Mesothelial cell of epicardium (in vitro differentiated cells): ENCODE measurements at regions not wholly inside any gene's neighbourhood (a gene's known extent, or its start where the extent isn't known, plus 50 kb on each side); places are given as distances from the start of the nearest gene placed in this dataset.
A peak's percentile ranks its signal among the peaks of the same experiment; 100 is the strongest.

ENCODE experiments used
- DNase-seq, 2 experiments: peaks; one replicate each; pipeline ENCODE4 v3.0.0; 2021; ENCODE audit warnings: low spot score in 2 of 2; ENCODE audit not compliant: unreplicated experiment in 2 of 2
- H3K27ac Mint-ChIP-seq: 2 replicates; pipeline ENCODE4 v1.8.0; 2021; ENCODE audit warnings: mixed read lengths
- H3K27me3 Mint-ChIP-seq: 2 replicates; pipeline ENCODE4 v1.8.0; 2021; ENCODE audit warnings: low read depth, mixed read lengths
- H3K36me3 Mint-ChIP-seq: 2 replicates; pipeline ENCODE4 v1.8.0; 2021; ENCODE audit warnings: mixed read lengths
- H3K4me1 Mint-ChIP-seq: 2 replicates; pipeline ENCODE4 v1.8.0; 2021; ENCODE audit warnings: mixed read lengths
- H3K4me3 Mint-ChIP-seq: 2 replicates; pipeline ENCODE4 v1.8.0; 2021; ENCODE audit warnings: mild to moderate bottlenecking, moderate library complexity, mixed read lengths
- H3K9me3 Mint-ChIP-seq: 2 replicates; pipeline ENCODE4 v1.8.0; 2021; ENCODE audit warnings: mixed read lengths
- TF ChIP-seq, protein P1 (sequence below): fragments of 200-600 bp; sonication (generic); IDR thresholded peaks from one replicate; pipeline ENCODE4 v1.5.0; 2021; ENCODE audit warnings: antibody characterized with exemption; ENCODE audit not compliant: unreplicated experiment

DNA sequence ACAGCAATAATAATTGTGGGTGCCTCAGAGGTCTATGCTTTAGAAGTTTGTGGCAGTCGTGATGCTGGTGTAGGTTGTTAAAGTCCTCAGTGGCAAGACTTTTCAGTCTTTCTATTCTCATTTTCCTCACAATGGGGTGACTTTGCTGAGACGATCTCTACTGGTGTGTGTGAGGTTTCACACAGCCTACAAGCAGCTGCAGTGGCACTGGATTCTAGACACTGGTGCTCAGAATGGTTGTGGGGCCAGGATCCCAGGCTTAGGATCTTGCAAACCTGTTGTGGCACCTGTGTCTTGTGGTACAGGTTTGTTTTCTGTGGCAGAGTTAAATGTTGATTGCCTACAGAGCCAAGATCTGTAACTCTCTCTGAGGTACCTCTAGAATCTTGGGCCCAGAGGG, 581.2 kb downstream of the PTPRC start:
- TF ChIP-seq, protein P1, sequence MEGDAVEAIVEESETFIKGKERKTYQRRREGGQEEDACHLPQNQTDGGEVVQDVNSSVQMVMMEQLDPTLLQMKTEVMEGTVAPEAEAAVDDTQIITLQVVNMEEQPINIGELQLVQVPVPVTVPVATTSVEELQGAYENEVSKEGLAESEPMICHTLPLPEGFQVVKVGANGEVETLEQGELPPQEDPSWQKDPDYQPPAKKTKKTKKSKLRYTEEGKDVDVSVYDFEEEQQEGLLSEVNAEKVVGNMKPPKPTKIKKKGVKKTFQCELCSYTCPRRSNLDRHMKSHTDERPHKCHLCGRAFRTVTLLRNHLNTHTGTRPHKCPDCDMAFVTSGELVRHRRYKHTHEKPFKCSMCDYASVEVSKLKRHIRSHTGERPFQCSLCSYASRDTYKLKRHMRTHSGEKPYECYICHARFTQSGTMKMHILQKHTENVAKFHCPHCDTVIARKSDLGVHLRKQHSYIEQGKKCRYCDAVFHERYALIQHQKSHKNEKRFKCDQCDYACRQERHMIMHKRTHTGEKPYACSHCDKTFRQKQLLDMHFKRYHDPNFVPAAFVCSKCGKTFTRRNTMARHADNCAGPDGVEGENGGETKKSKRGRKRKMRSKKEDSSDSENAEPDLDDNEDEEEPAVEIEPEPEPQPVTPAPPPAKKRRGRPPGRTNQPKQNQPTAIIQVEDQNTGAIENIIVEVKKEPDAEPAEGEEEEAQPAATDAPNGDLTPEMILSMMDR: no peak
- Mint-ChIP-seq H3K27ac (no peak overlapping the region), H3K4me3 (no peak overlapping the region), H3K27me3 (peaks cover 2% of the 10 kb centered on the region), H3K9me3 (peaks cover 22% of the 10 kb centered on the region), H3K36me3 (no peaks in the 10 kb centered on the region), H3K4me1 (no peaks in the 10 kb centered on the region)
- DNase-seq: no peak

DNA sequence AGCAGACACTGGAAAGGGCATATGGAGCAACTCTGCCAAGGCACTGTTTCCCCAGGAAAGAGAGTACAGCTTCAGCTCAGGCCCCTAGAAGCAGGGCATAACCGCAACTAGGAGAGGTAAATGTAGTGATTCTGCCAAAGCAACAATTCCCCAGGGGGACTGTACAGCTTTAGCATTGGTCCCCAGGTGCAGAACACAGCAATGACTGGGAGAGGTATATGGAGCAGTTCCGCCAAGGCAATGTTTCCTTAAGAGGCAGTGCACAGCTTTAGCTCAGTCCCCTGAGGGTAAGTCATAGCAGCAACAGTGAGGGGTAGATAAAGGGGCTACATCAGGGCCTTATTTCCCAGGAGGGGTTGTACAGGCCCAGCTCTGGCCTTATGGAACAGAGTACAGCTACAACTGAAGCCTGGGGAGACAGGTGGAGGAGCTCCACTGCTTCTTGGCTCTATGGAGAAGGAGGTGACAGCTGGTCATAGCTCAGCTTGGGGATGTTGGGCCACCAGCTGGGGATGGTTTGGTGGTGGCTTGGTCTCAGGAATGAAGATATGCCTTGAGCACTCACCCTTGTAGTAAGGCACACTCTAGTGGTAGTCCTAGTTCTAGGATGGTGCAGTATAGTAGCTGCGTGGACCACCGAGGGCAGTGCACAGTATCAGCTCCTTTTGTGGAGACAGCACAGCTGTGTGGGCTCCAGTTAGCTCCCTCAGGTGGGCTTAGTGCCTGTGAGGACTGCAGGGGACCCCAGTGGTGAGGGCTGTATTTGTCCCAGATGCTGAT, 582.7 kb downstream of the PTPRC start:
- no peak overlapping the region for H3K4me3 Mint-ChIP-seq
- H3K9me3 Mint-ChIP-seq: peaks cover 8% of the 10 kb centered on the region
- H3K27me3 Mint-ChIP-seq: peaks cover 2% of the 10 kb centered on the region
- TF ChIP-seq, protein P1: no peak
- H3K27ac Mint-ChIP-seq: no peak overlapping the region
- DNase-seq: no peak
- H3K4me1 Mint-ChIP-seq: peaks cover 14% of the 10 kb centered on the region
- no peaks in the 10 kb centered on the region for H3K36me3 Mint-ChIP-seq

DNA sequence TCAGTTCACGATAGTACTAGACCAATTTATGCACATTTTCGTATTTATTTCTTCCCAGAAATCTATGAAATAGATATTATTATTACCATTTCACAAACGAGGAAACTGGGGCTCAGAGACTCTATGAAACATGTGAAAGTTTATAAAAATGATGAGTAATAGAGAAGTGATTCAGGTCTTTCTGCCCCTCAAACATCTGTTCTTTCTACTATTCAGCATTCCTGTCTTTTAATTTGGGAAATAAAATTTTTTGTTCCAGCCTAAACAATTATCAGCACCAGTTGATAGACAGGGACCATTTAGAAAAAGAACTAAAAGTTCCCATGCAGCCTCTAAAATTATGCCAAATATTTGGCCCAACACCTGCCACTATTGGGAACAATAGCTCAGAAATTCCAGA, 585.1 kb downstream of the PTPRC start:
- Mint-ChIP-seq H3K9me3 (no peaks in the 10 kb centered on the region), H3K36me3 (no peaks in the 10 kb centered on the region), H3K27ac (no peak overlapping the region), H3K4me3 (no peak overlapping the region), H3K4me1 (peaks cover 21% of the 10 kb centered on the region), H3K27me3 (no peaks in the 10 kb centered on the region)
- TF ChIP-seq, protein P1: no peak
- DNase-seq: no peak

DNA sequence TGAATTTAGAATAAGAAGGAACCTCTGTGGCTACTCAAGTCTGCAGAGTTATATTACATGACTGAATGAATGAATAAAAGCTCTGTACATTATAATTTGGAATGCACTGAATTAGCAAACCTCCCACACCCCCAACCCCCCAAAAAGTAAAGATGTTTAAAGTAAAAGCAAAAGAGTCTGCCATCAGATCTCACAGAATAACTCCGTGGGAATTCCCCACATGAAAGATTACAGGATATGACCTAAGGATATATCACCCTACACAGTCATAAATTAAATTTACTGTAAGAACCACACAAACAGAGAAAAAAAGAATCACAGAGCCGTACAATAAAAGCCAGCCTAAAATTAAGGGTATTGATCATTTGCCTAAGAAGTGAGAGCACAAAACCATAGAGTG, 587.3 kb downstream of the PTPRC start:
- Mint-ChIP-seq H3K4me1 (peaks cover 26% of the 10 kb centered on the region), H3K27me3 (no peaks in the 10 kb centered on the region), H3K27ac (peak overlapping the region; percentile 62), H3K36me3 (no peaks in the 10 kb centered on the region), H3K9me3 (peaks cover 6% of the 10 kb centered on the region), H3K4me3 (no peak overlapping the region)
- TF ChIP-seq, protein P1: no peak
- DNase-seq: no peak

DNA sequence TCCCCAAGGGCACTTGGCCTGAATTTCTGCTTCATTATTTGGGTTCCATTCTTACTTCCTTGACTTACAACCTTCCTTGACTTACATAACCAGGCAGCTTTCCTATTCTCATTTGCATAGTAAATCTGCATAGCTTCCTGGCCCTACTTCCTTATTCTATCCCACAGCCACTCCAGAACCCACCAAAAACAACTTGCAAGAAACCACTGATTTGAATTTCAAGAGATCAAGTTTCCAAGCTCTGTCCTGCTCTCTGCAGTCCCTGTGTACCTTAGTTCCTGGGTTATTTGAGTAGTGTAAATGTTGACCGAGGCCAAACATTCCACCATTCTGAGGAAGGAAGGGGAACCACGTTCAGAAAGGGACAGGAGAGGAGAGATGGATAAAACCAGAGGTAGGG, 603.3 kb downstream of the PTPRC start:
- Mint-ChIP-seq H3K36me3 (no peaks in the 10 kb centered on the region), H3K27ac (no peak overlapping the region), H3K4me3 (no peak overlapping the region), H3K9me3 (peaks cover 8% of the 10 kb centered on the region), H3K4me1 (peaks cover 9% of the 10 kb centered on the region), H3K27me3 (no peaks in the 10 kb centered on the region)
- TF ChIP-seq, protein P1: no peak
- DNase-seq: no peak

DNA sequence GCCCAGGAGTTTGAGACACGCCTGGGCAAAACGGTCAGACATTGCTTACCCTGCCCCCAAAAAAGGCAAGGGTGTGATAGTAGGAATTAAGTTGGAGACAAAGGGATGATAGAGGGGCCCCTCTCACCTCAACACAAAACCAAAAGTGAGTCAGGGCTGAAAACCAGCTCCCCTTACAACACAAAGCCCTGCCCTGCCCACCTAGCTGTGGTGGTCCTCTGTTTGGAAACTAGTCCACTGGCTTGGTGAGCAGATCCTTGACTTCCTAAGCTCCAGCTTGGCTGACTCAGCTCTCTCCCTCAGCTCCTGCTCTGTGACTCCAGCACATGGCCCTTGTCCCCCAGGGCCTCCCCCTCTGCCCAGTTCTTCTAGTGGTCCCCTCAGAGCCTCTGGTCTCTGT, 603.8 kb downstream of the PTPRC start:
- H3K9me3 Mint-ChIP-seq: peaks cover 4% of the 10 kb centered on the region
- no peak overlapping the region for H3K4me3 Mint-ChIP-seq
- no peaks in the 10 kb centered on the region for H3K27me3 Mint-ChIP-seq
- peaks cover 9% of the 10 kb centered on the region for H3K4me1 Mint-ChIP-seq
- TF ChIP-seq, protein P1: no peak
- H3K27ac Mint-ChIP-seq: no peak overlapping the region
- no peak for DNase-seq
- H3K36me3 Mint-ChIP-seq: no peaks in the 10 kb centered on the region
